NCI-H446 (cell line): ENCODE measurements at regions not wholly inside any gene's neighbourhood (a gene's known extent, or its start where the extent isn't known, plus 50 kb on each side); places are given as distances from the start of the nearest gene placed in this dataset.
A peak's percentile ranks its signal among the peaks of the same experiment; 100 is the strongest.

Experiments
- DNase-seq, 2 experiments: peaks; one replicate each; lab custom pipeline; 2025; lab: John Stamatoyannopoulos, UW

- peak in 1 of 2 experiments; percentile 59 for DNase-seq
These were observed 156.3 kb downstream of the SLC16A9 start for GRCh38 chr10:59553162-59553900.

GRCh38 chr10:59550061-59550460 is 159.6 kb downstream of the SLC16A9 start:
- no peak for DNase-seq

GRCh38 chr10:59538623-59539022 is 171.0 kb downstream of the SLC16A9 start:
- no peak for DNase-seq

- no peak for DNase-seq
These were observed 172.1 kb downstream of the SLC16A9 start for GRCh38 chr10:59537501-59537900.

- no peak for DNase-seq
These were observed 173.3 kb downstream of the SLC16A9 start for GRCh38 chr10:59536167-59537014.

- no peak for DNase-seq
These were observed 162.0 kb upstream of the FAM13C start for GRCh38 chr10:59524348-59524747.

- DNase-seq = no peak
These were observed 161.5 kb upstream of the FAM13C start for GRCh38 chr10:59523851-59524250.

- peak in 1 of 2 experiments; percentile 26 for DNase-seq
These were observed 155.6 kb upstream of the FAM13C start for GRCh38 chr10:59517996-59518395.

- DNase-seq = no peak
These were observed 155.1 kb upstream of the FAM13C start for GRCh38 chr10:59517341-59517899.

GRCh38 chr10:59513558-59513957 is 151.2 kb upstream of the FAM13C start:
- DNase-seq = no peak

- DNase-seq = no peak
These were observed 150.6 kb upstream of the FAM13C start for GRCh38 chr10:59512951-59513350.

- no peak for DNase-seq
These were observed 146.6 kb upstream of the FAM13C start for GRCh38 chr10:59508956-59509355.

GRCh38 chr10:59508296-59508695 is 145.9 kb upstream of the FAM13C start:
- no peak for DNase-seq

GRCh38 chr10:59505926-59506325 is 143.6 kb upstream of the FAM13C start:
- DNase-seq = no peak

- no peak for DNase-seq
These were observed 137.1 kb upstream of the FAM13C start for GRCh38 chr10:59499460-59499859.

GRCh38 chr10:59493017-59493416 is 130.7 kb upstream of the FAM13C start:
- DNase-seq = no peak

- DNase-seq = no peak
These were observed 117.1 kb upstream of the FAM13C start for GRCh38 chr10:59479426-59479825.

- DNase-seq = no peak
These were observed 108.2 kb upstream of the FAM13C start for GRCh38 chr10:59470570-59470969.

- DNase-seq = peak; percentile 0 to 49
These were observed 102.7 kb upstream of the FAM13C start for GRCh38 chr10:59465088-59465487.

GRCh38 chr10:59464483-59464882 is 102.1 kb upstream of the FAM13C start:
- no peak for DNase-seq

GRCh38 chr10:59463909-59464308 is 101.6 kb upstream of the FAM13C start:
- no peak for DNase-seq

- DNase-seq = no peak
These were observed 98.3 kb upstream of the FAM13C start for GRCh38 chr10:59460601-59461000.

GRCh38 chr10:59456199-59456598 is 93.8 kb upstream of the FAM13C start:
- DNase-seq = no peak
